Sigmoid colon (tissue), 6 donors: ENCODE measurements at regions not wholly inside any gene's neighbourhood (a gene's known extent, or its start where the extent isn't known, plus 50 kb on each side); places are given as distances from the start of the nearest gene placed in this dataset.
"Not testable (repeated sequence)": the region's sequence is repeated elsewhere in the genome, so short reads cannot be mapped to it uniquely, and the experiment has no call there.

ENCODE experiments used
- DNase-seq: peaks from one replicate; pipeline ENCODE4 v3.0.0-alpha.2; 2019
- H3K27ac ChIP-seq, 4 donors: fragments of 200-600 bp; sonication (generic); one replicate each; pipeline ENCODE4 v1.5.1; 2016 to 2019; ENCODE audit warnings: mild to moderate bottlenecking in 1 of 4
- H3K27me3 ChIP-seq, 3 donors: fragments of 200-600 bp; sonication (generic); one replicate each; pipeline ENCODE4 v1.5.1; 2019; ENCODE audit warnings: mild to moderate bottlenecking in 1 of 3
- H3K36me3 ChIP-seq, 4 donors: fragments of 200-600 bp; sonication (generic); one replicate each; pipeline ENCODE4 v1.5.1; 2016 to 2019
- H3K4me1 ChIP-seq, 4 donors: fragments of 200-600 bp; sonication (generic); one replicate each; pipeline ENCODE4 v1.5.1; 2017 to 2019
- H3K4me3 ChIP-seq, 4 donors: fragments of 200-600 bp; sonication (generic); one replicate each; pipeline ENCODE4 v1.5.1; 2017 to 2019; ENCODE audit warnings: mild to moderate bottlenecking in 2 of 4, moderate library complexity in 1 of 4
- H3K9me3 ChIP-seq, 4 donors: fragments of 200-600 bp in 3 of 4; sonication (generic) in 3 of 4; one replicate each; pipeline versions ENCODE4 v1.5.1 to v1.6.1; 2013 to 2019
- WGBS, 2 donors: extraction: QIAGEN DNeasy Blood & Tissue Kit; methylation state at CpG; one replicate each; pipeline ENCODE4 v1.1.7; 2013; 5-methylcytosine and 5-hydroxymethylcytosine counted together
- intact Hi-C: fragments of 100-400 bp; cut with DNase I; formaldehyde crosslinking; loops from one replicate; pipeline ENCODE4 v1.15.1; 2023
- donor health status: healthy with polysubstance abuse.
- donor health status: healthy.

DNA sequence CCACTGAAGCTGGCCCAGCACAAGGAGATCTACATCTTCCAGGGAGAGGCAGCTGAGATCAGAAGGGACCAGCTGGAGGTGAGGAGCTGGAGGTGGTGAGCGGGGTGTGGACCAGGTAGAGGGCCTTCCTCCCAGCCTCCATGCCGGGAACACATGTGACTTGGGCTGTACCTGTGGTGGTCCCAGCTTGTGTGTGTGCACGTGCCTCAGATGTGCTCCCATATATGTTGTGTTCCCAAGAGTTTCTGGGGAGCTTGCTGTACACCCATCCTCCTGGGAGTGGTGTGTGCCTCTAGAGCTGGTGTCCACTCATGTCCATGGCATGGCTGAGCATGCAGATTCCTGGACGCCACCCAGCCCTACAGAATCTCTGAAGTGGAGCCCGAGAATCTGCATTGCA is 183.7 kb upstream of the AKAP13 start:
- H3K9me3 ChIP-seq, H3K4me3 ChIP-seq, H3K36me3 ChIP-seq, DNase-seq, H3K27ac ChIP-seq, H3K27me3 ChIP-seq, intact Hi-C loops, H3K4me1 ChIP-seq: not testable (repeated sequence)
- WGBS, 2 donors: 89 to 90% methylated on average over 2 of the region's 5 CpGs

DNA sequence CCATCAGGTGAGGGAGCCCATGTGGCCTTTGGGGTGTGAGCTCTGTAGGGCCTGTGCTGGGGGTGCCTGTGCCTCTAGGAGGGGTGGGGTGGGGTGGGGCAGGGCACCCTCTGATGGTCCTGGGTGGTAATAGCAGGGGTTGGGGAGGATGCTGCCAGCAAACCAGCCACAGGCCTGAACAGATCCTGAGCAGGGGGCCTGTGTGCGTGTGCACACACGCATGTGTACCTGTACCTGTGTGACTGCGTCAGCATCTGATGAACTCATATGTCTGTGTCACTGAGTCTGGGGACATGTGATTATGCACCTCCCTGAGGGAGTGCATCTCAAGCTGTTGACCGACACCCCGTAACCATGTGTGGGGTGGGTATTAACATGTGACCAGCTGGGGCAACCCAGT is 182.8 kb upstream of the AKAP13 start:
- intact Hi-C loops, H3K9me3 ChIP-seq: not testable (repeated sequence)
- WGBS, 2 donors: no CpG with 5 or more reads among the region's 5 CpGs

DNA sequence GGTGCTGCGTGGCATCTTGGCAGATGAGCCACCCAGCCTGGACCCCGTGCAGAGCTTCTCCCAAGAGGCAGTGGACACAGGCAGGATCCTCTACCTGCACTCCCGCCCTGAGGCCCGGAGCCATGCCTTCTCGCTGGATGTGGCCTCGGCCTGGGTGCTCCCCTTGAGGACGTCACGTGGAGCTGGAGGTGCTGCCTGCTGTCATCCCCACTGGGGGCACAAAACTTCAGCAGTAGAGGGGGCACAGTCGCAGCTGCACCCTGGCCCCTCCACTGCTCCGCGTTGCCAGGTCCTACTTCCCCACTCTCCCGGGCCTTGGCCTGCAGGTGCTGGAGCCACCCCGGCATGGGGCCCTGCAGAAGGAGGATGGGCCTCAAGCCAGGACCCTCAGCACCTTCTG is 182.0 kb upstream of the AKAP13 start:
- DNase-seq, H3K27me3 ChIP-seq, H3K9me3 ChIP-seq, H3K4me1 ChIP-seq, H3K36me3 ChIP-seq, intact Hi-C loops, H3K27ac ChIP-seq, H3K4me3 ChIP-seq: not testable (repeated sequence)
- WGBS, 2 donors: no CpG with 5 or more reads among the region's 13 CpGs

More for the DNA sequence above, 182.8 kb upstream of the AKAP13 start:
- H3K4me1 ChIP-seq, H3K36me3 ChIP-seq, H3K4me3 ChIP-seq, H3K27me3 ChIP-seq, H3K27ac ChIP-seq, DNase-seq: not testable (repeated sequence)

DNA sequence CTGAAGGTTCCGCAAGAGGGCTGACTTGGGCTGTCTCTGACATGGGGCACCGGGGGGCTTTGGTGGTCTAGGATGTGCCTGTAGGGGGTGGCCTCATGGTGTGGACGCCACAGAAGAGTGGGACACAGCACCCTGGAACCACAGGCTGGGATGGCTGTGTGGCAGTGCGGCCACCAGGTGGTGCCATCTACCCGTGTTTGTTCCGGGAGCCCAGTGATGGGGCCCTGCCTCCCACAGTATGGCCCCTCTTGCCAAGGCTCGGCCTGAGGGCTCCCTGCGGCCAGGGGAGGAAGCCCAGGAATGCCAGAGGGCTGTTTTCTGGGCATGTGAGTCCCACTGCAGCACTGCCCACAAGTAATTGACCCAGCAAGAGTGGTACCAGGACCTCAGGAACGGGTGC is 180.2 kb upstream of the AKAP13 start:
- H3K27me3 ChIP-seq, H3K9me3 ChIP-seq, DNase-seq, intact Hi-C loops, H3K4me3 ChIP-seq, H3K36me3 ChIP-seq, H3K4me1 ChIP-seq, H3K27ac ChIP-seq: not testable (repeated sequence)
- WGBS, 2 donors: 0% methylated on average over 2 of the region's 9 CpGs; no CpG with 5 or more reads in 1 of the 2 donors

DNA sequence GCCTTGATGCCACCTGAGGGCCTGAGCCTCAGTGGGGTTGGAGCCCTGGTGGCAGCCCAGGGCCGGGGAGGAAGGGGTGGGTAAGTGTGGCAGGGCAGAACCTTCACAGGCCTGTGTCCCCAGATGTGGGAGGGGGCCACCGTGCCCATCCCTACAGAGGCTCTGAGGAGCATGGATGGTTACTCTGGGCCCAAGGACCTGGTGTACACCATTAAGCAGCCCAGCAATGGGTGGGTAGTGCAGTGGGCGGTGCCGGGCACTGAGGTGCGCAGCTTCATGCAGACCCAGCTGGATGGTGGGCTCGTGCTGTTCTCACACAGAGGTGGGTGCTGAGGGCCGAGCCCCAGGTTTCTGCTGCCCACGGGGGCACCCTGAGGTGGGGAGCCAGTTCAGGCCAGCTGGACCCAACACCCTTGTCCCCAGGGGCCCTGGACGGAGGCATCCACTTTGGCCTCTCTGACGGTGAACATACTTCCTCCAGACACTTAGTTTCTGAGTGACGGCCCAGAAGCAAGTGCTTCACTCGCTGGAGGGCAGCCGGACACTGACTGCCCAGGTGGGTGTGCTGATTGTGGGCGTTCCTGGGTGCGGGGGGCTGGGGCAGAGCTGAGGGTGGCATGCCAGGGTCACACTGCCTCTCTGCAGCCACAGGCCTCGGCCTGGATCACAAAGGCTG is 179.1 kb upstream of the AKAP13 start:
- H3K4me3 ChIP-seq, H3K9me3 ChIP-seq, H3K36me3 ChIP-seq, DNase-seq, H3K27ac ChIP-seq, H3K27me3 ChIP-seq, intact Hi-C loops, H3K4me1 ChIP-seq: not testable (repeated sequence)
- 47 to 80% methylated on average over 6 of the region's 16 CpGs for WGBS, 2 donors

DNA sequence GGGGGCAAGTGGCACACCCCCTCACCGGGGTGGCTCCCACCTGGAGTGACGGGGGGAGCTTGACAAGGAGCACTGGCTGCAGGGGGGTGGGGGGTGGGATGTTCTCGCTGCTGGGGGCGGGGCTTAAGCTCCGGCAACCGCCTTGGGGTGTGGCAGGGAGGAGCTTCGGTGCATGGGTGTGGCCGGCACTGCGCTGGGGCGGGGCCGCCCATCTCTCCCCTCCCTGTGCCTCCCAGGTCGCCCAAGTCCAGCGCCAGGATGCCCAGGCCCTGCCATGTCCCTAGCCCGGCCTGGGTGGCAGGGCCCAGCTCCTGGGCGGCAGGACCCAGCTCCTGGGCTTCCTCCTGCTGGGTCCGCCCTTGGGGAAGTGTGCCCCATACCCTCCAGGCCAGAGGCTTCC is 175.9 kb upstream of the AKAP13 start:
- H3K27me3 ChIP-seq, DNase-seq, H3K9me3 ChIP-seq, H3K4me1 ChIP-seq, H3K4me3 ChIP-seq, H3K36me3 ChIP-seq, H3K27ac ChIP-seq, intact Hi-C loops: not testable (repeated sequence)
- 81% methylated on average over 6 of the region's 16 CpGs; no CpG with 5 or more reads in 1 of the 2 donors for WGBS, 2 donors

DNA sequence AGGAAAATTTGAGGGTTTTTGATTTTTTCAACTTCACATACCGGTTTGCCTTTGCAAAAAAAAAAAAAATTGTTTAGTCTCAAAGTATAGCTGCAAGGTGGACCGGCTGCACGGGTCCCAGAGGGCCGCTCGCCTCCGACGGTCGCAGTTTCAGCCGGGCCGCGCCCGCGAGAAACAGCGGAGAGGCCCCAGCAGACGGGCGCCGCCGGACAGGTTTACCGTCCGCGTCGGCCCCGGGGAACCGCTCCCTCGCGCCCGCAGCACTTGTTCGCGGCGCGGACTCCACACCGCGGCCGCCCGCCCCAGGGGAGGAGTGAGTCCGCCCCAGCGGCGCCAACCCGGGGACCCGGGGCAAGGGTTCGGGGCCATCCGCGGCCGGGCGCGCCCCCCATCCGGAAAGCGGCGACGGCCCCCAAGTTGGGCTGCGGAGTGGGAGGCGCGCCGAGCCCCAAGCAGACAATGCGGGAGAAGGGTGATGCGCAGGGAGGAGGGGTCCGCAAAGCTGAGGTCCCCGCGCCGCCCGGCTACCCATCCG is 146.5 kb upstream of the AKAP13 start:
- H3K36me3 ChIP-seq, H3K27me3 ChIP-seq, DNase-seq, H3K4me1 ChIP-seq, H3K9me3 ChIP-seq, intact Hi-C loops: not testable (repeated sequence)
- Histone ChIP-seq H3K4me3 (peak overlapping the region; percentile 41 to 55 (median 46)), H3K27ac (peak overlapping the region in 2 of 4 donors; percentile 55 to 59)
- 0 to 1% methylated on average over 54 to 55 of the region's 62 CpGs for WGBS, 2 donors

DNA sequence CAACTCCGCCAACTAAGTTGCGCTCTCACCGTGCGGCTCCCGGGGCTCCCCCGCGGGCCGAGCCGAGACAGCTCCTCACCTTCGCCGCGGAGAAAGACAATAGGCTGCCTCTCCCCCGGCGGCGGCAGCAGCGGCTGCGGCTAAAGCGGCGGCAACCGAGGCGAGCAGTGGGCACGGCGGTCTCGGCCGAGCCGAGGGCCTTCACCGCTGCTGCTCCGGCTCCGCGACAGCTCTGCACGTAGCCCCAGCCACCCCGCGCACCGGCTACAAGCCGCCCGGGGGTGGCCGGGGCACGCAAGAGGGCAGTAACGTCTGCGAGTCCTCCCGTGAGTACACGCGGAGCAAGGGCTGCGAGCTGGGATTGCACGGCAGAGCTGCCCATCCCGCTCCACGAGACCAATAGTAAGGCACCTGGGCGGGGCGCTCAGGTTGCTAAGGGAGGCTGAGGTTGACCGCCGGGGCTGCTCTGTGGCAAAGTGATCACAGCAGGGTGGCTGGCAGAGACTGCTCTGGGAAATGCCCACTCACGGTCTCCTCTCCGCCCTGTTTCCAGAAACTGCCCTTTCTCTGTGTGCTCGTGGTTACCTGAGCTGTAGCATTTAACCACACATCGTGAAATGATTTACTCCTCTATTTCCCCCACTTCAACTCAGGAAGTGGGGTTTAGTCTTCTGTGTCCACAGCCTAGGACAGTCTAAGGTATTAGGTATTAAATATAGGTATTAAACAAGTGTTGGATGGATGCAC is 145.8 kb upstream of the AKAP13 start:
- not testable (repeated sequence) for H3K27me3 ChIP-seq

DNA sequence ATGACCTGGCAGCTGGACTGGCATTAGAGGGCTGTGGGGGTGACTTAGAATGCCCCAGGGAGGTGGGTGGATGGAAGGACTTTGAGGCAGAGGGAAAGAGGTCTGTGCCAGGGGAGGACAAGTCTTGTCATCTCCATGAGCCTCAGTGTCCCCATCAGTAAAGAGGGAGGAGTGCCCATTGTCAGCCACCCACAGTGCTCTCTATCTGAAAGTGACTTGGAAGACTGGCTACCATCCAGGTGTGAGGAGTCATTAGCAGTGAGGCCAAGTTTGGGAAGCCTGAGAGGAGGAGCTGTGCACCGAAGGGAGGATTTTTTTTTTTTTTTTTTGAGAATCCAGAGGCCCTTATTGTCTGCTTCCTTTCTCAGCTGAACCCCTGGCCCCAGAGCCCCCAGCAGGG is 136.3 kb upstream of the AKAP13 start:
- H3K27me3 ChIP-seq, H3K27ac ChIP-seq, H3K36me3 ChIP-seq, H3K9me3 ChIP-seq, DNase-seq, H3K4me3 ChIP-seq, H3K4me1 ChIP-seq, intact Hi-C loops: not testable (repeated sequence)
- WGBS, 2 donors: 71 to 75% methylated on average over 1 of the region's 1 CpG

More for the DNA sequence above, 145.8 kb upstream of the AKAP13 start:
- whole genome bisulfite sequencing, 2 donors: 1% methylated on average over 20 of the region's 55 CpGs; no CpG with 5 or more reads in 1 of the 2 donors
- peak overlapping the region in 2 of 4 donors; percentile 24 to 30 for H3K4me3 ChIP-seq
- H3K4me1 ChIP-seq, H3K9me3 ChIP-seq, DNase-seq, intact Hi-C loops, H3K27ac ChIP-seq, H3K36me3 ChIP-seq: not testable (repeated sequence)

DNA sequence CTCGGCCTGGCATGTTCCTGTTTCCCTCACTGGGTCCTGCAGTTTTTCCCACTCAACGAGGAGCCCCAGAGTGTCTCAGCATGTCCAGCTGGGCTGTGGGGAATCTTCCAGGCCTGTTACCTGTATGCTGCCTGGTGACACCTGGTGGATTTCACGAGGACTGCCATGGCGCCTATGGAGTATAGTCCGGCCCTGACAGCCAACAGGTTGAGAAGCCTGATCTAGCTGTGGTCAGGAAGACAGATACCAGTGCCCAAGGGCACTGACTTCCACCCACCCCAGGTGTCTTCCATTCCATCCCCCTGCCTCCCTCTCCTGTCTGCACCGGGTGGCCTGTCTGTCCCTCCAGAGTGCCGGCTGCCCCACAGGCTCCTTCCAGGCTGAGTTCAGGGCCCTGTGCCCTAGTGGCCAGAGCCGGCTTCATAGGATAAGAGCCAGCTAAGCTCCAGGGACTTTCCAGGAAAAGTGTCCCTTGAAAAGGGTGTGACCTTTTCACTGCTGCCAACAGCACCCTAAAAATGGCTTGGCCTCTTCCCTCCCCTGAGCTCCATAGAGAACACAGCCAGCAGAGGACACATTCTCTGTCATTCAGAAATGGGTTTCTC is 129.4 kb upstream of the AKAP13 start:
- H3K4me3 ChIP-seq, DNase-seq, H3K27ac ChIP-seq, H3K4me1 ChIP-seq, intact Hi-C loops, H3K27me3 ChIP-seq, H3K9me3 ChIP-seq, H3K36me3 ChIP-seq: not testable (repeated sequence)
- 45 to 70% methylated on average over 8 of the region's 8 CpGs for WGBS, 2 donors

DNA sequence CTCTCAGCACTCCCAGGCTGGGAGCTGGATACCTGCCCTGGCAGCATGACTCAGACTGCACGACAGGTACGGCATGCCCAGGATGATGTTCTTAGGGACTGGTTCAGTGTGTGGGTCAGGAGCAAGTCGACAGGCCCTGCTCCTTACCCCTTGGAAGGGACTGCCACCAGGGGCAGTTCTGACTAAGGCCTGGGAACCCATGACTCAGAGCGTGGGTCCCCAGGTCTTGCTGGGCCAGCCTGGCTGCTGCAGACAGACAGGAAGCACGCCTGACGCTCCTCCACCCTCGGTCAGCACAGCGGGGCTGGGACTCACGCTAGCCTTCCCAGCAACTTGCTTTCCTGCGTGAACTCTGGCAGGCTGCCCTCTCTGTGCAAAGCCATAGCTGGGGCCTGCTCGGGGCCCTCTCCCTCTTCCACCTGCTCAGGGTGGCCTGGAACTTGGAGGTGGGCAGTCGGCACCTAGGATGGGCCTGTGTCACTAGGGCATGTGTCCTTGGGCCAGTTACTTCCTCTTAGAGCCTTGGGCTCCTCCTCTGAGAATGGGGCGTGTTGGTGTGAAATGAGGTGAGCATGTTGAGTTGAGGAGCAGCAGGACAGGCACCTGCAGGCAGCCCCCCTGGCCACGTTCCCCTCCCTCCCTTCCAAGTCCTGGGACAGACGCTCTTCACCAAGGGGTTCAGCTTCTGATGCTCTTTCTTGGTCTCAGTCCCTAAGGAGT is 127.0 kb upstream of the AKAP13 start:
- H3K9me3 ChIP-seq, H3K4me3 ChIP-seq, intact Hi-C loops, H3K36me3 ChIP-seq, H3K27ac ChIP-seq, H3K27me3 ChIP-seq, DNase-seq: not testable (repeated sequence)
- peaks cover 0 to 14% (median 12%) of the 10 kb centered on the region in 4 donors for H3K4me1 ChIP-seq
- WGBS, 2 donors: 66 to 75% methylated on average over 15 of the region's 15 CpGs

DNA sequence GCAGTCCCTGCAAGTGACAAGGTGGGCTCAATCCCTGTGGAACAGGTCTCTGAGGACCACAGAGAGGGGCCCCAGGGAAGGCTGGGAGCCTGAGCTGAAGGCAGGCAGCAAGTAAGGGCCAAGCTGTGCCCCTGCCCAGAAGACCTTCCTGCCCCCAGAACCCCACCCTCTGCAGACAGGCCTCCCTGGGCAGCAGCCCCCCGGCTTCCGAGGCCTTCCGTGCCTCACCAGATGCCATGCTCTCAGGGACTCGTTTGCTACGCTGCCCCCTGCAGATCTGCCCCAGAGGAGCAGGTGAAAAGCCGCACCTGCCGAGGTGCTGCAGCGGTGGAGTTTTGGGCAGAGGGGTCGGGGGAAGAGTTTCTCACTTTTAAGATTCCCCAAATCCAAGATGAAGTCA is 125.4 kb upstream of the AKAP13 start:
- WGBS, 2 donors: 86 to 89% methylated on average over 9 of the region's 9 CpGs
- H3K27me3 ChIP-seq, DNase-seq, H3K9me3 ChIP-seq, H3K36me3 ChIP-seq, H3K27ac ChIP-seq, intact Hi-C loops, H3K4me3 ChIP-seq: not testable (repeated sequence)
- peaks cover 0 to 14% (median 12%) of the 10 kb centered on the region in 4 donors for H3K4me1 ChIP-seq
